ENCODE measurements at regions not wholly inside any gene's neighbourhood (a gene's known extent, or its start where the extent isn't known, plus 50 kb on each side); places are given as distances from the start of the nearest gene placed in this dataset.

- Histone ChIP-seq H3K36me3 (ENCODE audit: control insufficient read depth in 3 of 3, insufficient read depth in 3 of 3, low read length in 3 of 3) (no peaks in the 10 kb centered on the region), H3K27me3 (ENCODE audit: control insufficient read depth in 3 of 3, insufficient read depth in 3 of 3, low read length in 3 of 3) (no peaks in the 10 kb centered on the region), H3K4me3 (ENCODE audit: low read length in 3 of 3) (no peak overlapping the region), H3K4me1 (ENCODE audit: control insufficient read depth in 3 of 3, insufficient read depth in 3 of 3, low read length in 3 of 3) (no peaks in the 10 kb centered on the region), H3K9ac (ENCODE audit: low read depth in 1 of 3, low read length in 3 of 3) (no peak overlapping the region), H3K27ac (ENCODE audit: low read depth, low read length) (no peak overlapping the region), H3K9me3 (ENCODE audit: control insufficient read depth in 3 of 3, low read length in 3 of 3) (no peaks in the 10 kb centered on the region)
Observed at GRCh38 chr9:28883234-28883633, 1310.0 kb upstream of the C9orf72 start.

- H3K27me3 ChIP-seq (ENCODE audit: control insufficient read depth in 3 of 3, insufficient read depth in 3 of 3, low read length in 3 of 3), result no peaks in the 10 kb centered on the region
- H3K9ac ChIP-seq (ENCODE audit: low read depth in 1 of 3, low read length in 3 of 3), result no peak overlapping the region
- H3K9me3 ChIP-seq (ENCODE audit: control insufficient read depth in 3 of 3, low read length in 3 of 3), result no peaks in the 10 kb centered on the region
- H3K4me3 ChIP-seq (ENCODE audit: low read length in 3 of 3), result no peak overlapping the region
- no peaks in the 10 kb centered on the region for H3K4me1 ChIP-seq (ENCODE audit: control insufficient read depth in 3 of 3, insufficient read depth in 3 of 3, low read length in 3 of 3)
- no peaks in the 10 kb centered on the region for H3K36me3 ChIP-seq (ENCODE audit: control insufficient read depth in 3 of 3, insufficient read depth in 3 of 3, low read length in 3 of 3)
- no peak overlapping the region for H3K27ac ChIP-seq (ENCODE audit: low read depth, low read length)
Observed at GRCh38 chr9:28887188-28887884, 1314.1 kb upstream of the C9orf72 start.

DNA sequence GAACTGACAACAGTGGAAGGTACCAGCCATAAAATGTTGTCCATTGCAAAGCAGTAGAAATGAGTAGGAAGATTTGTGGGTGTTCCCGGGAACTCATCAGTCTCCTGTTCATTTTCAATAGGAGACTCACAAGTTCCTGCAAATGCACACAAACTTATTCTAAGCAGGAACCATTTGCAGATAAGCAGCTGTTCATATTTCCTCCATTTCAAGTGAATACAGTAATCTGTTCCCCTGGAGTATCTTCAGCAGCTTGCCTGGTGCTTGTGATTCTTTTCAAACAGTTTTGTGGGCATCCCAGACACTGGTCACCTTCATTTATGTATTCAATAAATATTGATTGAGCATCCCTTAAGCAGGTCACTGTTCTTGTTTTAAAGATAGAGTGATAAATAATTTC lies 1315.5 kb upstream of the C9orf72 start:
- H3K4me3 ChIP-seq (ENCODE audit: low read length in 3 of 3), result no peak overlapping the region
- no peaks in the 10 kb centered on the region for H3K36me3 ChIP-seq (ENCODE audit: control insufficient read depth in 3 of 3, insufficient read depth in 3 of 3, low read length in 3 of 3)
- H3K9ac ChIP-seq (ENCODE audit: low read depth in 1 of 3, low read length in 3 of 3), result no peak overlapping the region
- H3K27ac ChIP-seq (ENCODE audit: low read depth, low read length), result no peak overlapping the region
- H3K27me3 ChIP-seq (ENCODE audit: control insufficient read depth in 3 of 3, insufficient read depth in 3 of 3, low read length in 3 of 3), result no peaks in the 10 kb centered on the region
- no peaks in the 10 kb centered on the region for H3K9me3 ChIP-seq (ENCODE audit: control insufficient read depth in 3 of 3, low read length in 3 of 3)
- H3K4me1 ChIP-seq (ENCODE audit: control insufficient read depth in 3 of 3, insufficient read depth in 3 of 3, low read length in 3 of 3), result no peaks in the 10 kb centered on the region

- no peaks in the 10 kb centered on the region for H3K27me3 ChIP-seq (ENCODE audit: control insufficient read depth in 3 of 3, insufficient read depth in 3 of 3, low read length in 3 of 3)
- no peak overlapping the region for H3K27ac ChIP-seq (ENCODE audit: low read depth, low read length)
- H3K4me3 ChIP-seq (ENCODE audit: low read length in 3 of 3), result no peak overlapping the region
- H3K9me3 ChIP-seq (ENCODE audit: control insufficient read depth in 3 of 3, low read length in 3 of 3), result no peaks in the 10 kb centered on the region
- H3K9ac ChIP-seq (ENCODE audit: low read depth in 1 of 3, low read length in 3 of 3), result no peak overlapping the region
- no peaks in the 10 kb centered on the region for H3K4me1 ChIP-seq (ENCODE audit: control insufficient read depth in 3 of 3, insufficient read depth in 3 of 3, low read length in 3 of 3)
- H3K36me3 ChIP-seq (ENCODE audit: control insufficient read depth in 3 of 3, insufficient read depth in 3 of 3, low read length in 3 of 3), result no peaks in the 10 kb centered on the region
Observed at GRCh38 chr9:28892538-28892937, 1319.3 kb upstream of the C9orf72 start.

GRCh38 chr9:28899267-28899666 lies 1326.0 kb upstream of the C9orf72 start:
- no peaks in the 10 kb centered on the region for H3K36me3 ChIP-seq (ENCODE audit: control insufficient read depth in 3 of 3, insufficient read depth in 3 of 3, low read length in 3 of 3)
- no peak overlapping the region for H3K4me3 ChIP-seq (ENCODE audit: low read length in 3 of 3)
- no peaks in the 10 kb centered on the region for H3K9me3 ChIP-seq (ENCODE audit: control insufficient read depth in 3 of 3, low read length in 3 of 3)
- H3K4me1 ChIP-seq (ENCODE audit: control insufficient read depth in 3 of 3, insufficient read depth in 3 of 3, low read length in 3 of 3), result no peaks in the 10 kb centered on the region
- no peak overlapping the region for H3K27ac ChIP-seq (ENCODE audit: low read depth, low read length)
- no peak overlapping the region for H3K9ac ChIP-seq (ENCODE audit: low read depth in 1 of 3, low read length in 3 of 3)
- H3K27me3 ChIP-seq (ENCODE audit: control insufficient read depth in 3 of 3, insufficient read depth in 3 of 3, low read length in 3 of 3), result no peaks in the 10 kb centered on the region

DNA sequence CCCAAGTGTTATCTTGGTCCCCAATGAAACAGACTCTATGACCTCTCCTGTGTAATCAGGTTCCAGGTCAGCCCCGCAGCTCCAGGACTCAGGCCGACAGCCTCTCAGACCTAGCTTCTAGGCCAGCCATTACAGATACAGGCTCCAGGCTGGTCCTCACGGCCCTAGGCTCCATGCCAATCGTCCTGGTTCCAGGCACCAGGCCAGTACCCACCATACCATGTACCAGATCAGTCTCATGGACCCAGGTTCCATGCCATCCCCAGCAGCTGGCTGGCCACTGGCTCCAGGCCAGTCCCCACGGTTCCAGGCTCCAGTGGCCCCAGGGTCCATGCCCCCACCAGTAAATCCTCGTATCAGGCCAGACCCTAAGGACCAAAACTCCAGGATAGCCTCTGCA lies 1326.6 kb upstream of the C9orf72 start:
- H3K4me3 ChIP-seq (ENCODE audit: low read length in 3 of 3), result no peak overlapping the region
- H3K4me1 ChIP-seq (ENCODE audit: control insufficient read depth in 3 of 3, insufficient read depth in 3 of 3, low read length in 3 of 3), result no peaks in the 10 kb centered on the region
- H3K9ac ChIP-seq (ENCODE audit: low read depth in 1 of 3, low read length in 3 of 3), result no peak overlapping the region
- no peak overlapping the region for H3K27ac ChIP-seq (ENCODE audit: low read depth, low read length)
- no peaks in the 10 kb centered on the region for H3K27me3 ChIP-seq (ENCODE audit: control insufficient read depth in 3 of 3, insufficient read depth in 3 of 3, low read length in 3 of 3)
- no peaks in the 10 kb centered on the region for H3K36me3 ChIP-seq (ENCODE audit: control insufficient read depth in 3 of 3, insufficient read depth in 3 of 3, low read length in 3 of 3)
- no peaks in the 10 kb centered on the region for H3K9me3 ChIP-seq (ENCODE audit: control insufficient read depth in 3 of 3, low read length in 3 of 3)

DNA sequence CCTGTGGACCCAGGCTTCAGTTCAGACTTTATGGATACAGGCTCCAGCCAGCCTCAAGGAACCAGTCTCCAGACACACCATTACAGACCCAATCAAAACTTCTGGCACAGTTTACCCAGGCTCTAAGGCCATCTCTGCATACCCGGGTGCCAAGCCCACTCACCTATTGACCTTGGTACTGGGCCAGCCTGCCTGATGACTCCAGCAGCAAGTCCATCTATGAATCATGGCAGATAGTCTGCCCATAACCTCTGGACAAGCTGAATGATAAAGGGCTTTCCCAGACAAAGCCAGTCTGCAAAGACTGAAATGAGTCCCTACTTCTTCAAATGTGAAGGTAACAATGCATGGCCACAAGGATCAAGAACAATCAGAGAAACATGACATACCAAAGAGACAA lies 1327.1 kb upstream of the C9orf72 start:
- H3K9ac ChIP-seq (ENCODE audit: low read depth in 1 of 3, low read length in 3 of 3), result no peak overlapping the region
- no peak overlapping the region for H3K27ac ChIP-seq (ENCODE audit: low read depth, low read length)
- no peaks in the 10 kb centered on the region for H3K36me3 ChIP-seq (ENCODE audit: control insufficient read depth in 3 of 3, insufficient read depth in 3 of 3, low read length in 3 of 3)
- H3K4me1 ChIP-seq (ENCODE audit: control insufficient read depth in 3 of 3, insufficient read depth in 3 of 3, low read length in 3 of 3), result no peaks in the 10 kb centered on the region
- no peaks in the 10 kb centered on the region for H3K27me3 ChIP-seq (ENCODE audit: control insufficient read depth in 3 of 3, insufficient read depth in 3 of 3, low read length in 3 of 3)
- H3K4me3 ChIP-seq (ENCODE audit: low read length in 3 of 3), result no peak overlapping the region
- no peaks in the 10 kb centered on the region for H3K9me3 ChIP-seq (ENCODE audit: control insufficient read depth in 3 of 3, low read length in 3 of 3)

- H3K27ac ChIP-seq (ENCODE audit: low read depth, low read length), result no peak overlapping the region
Observed at GRCh38 chr9:28909526-28909925, 1336.2 kb upstream of the C9orf72 start.

DNA sequence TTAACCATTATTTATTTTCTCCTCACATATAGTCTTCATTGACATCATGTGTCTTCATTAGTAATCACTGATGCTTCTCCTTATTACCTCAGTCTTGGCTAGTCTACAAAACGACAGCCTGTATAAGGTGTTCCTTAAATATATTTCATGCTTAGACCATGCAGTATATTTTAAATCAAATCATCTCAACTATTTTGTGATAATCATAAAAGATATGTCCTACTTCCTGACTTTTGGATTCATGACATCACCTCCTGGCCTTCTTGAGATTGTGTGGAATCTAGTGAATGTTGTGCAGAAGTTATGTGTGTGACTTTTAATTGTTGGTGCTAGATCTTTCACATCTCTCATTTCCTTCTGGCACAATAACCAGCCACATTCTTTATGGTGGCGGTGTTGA lies 1339.3 kb upstream of the C9orf72 start:
- Histone ChIP-seq H3K9me3 (ENCODE audit: control insufficient read depth in 3 of 3, low read length in 3 of 3) (no peaks in the 10 kb centered on the region), H3K27me3 (ENCODE audit: control insufficient read depth in 3 of 3, insufficient read depth in 3 of 3, low read length in 3 of 3) (no peaks in the 10 kb centered on the region), H3K4me3 (ENCODE audit: low read length in 3 of 3) (no peak overlapping the region), H3K27ac (ENCODE audit: low read depth, low read length) (no peak overlapping the region), H3K4me1 (ENCODE audit: control insufficient read depth in 3 of 3, insufficient read depth in 3 of 3, low read length in 3 of 3) (no peaks in the 10 kb centered on the region), H3K9ac (ENCODE audit: low read depth in 1 of 3, low read length in 3 of 3) (no peak overlapping the region), H3K36me3 (ENCODE audit: control insufficient read depth in 3 of 3, insufficient read depth in 3 of 3, low read length in 3 of 3) (no peaks in the 10 kb centered on the region)

More at GRCh38 chr9:28909526-28909925, 1336.2 kb upstream of the C9orf72 start:
- Histone ChIP-seq H3K9ac (ENCODE audit: low read depth in 1 of 3, low read length in 3 of 3) (no peak overlapping the region), H3K9me3 (ENCODE audit: control insufficient read depth in 3 of 3, low read length in 3 of 3) (no peaks in the 10 kb centered on the region), H3K36me3 (ENCODE audit: control insufficient read depth in 3 of 3, insufficient read depth in 3 of 3, low read length in 3 of 3) (no peaks in the 10 kb centered on the region), H3K27me3 (ENCODE audit: control insufficient read depth in 3 of 3, insufficient read depth in 3 of 3, low read length in 3 of 3) (no peaks in the 10 kb centered on the region), H3K4me1 (ENCODE audit: control insufficient read depth in 3 of 3, insufficient read depth in 3 of 3, low read length in 3 of 3) (no peaks in the 10 kb centered on the region), H3K4me3 (ENCODE audit: low read length in 3 of 3) (no peak overlapping the region)

DNA sequence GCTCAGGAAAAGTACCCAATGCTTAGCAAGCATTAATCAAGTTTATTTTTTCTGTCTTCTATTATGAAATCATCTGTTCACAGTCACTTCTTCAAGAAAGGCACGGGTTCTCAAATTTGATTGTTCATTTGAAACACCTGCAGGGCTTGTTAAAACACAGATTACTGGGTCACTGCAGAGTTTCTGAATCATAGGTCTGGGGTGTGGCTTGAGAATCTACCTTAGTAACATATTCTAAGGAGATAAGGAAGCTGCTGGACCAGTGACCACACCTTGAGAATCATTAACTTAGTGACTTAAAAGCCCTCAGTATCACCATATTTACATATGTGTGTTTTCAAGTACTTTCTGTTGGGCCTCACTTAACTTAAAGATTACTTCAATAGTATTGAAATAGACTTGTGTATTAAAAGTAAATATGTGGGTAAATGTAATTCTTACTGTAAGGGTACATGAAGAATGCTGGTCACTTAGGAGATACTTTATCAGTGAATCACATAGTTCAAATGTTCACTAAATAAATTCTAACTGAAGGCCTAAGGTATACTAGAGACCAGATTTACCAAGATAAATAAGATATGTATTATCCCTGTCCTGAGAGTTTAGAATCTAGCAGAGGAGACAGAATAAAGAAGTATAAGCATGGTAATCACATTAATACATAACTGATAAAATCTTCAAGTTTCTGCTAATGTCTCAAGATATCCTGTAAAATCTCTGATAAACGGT lies 1342.1 kb upstream of the C9orf72 start:
- no peak overlapping the region for H3K27ac ChIP-seq (ENCODE audit: low read depth, low read length)
- no peaks in the 10 kb centered on the region for H3K9me3 ChIP-seq (ENCODE audit: control insufficient read depth in 3 of 3, low read length in 3 of 3)

More for the DNA sequence above, 1342.1 kb upstream of the C9orf72 start:
- H3K4me3 ChIP-seq (ENCODE audit: low read length in 3 of 3), result no peak overlapping the region
- H3K9ac ChIP-seq (ENCODE audit: low read depth in 1 of 3, low read length in 3 of 3), result no peak overlapping the region
- no peaks in the 10 kb centered on the region for H3K27me3 ChIP-seq (ENCODE audit: control insufficient read depth in 3 of 3, insufficient read depth in 3 of 3, low read length in 3 of 3)
- no peaks in the 10 kb centered on the region for H3K36me3 ChIP-seq (ENCODE audit: control insufficient read depth in 3 of 3, insufficient read depth in 3 of 3, low read length in 3 of 3)
- H3K4me1 ChIP-seq (ENCODE audit: control insufficient read depth in 3 of 3, insufficient read depth in 3 of 3, low read length in 3 of 3), result no peaks in the 10 kb centered on the region

All from skeletal muscle tissue (tissue), 3 donors.